Stimulated activated CD4-positive, alpha-beta T cell treated with anti-CD3 and anti-CD28 coated beads, Interleukin-12 subunit alpha, Interleukin-12 subunit beta, amount 100 ng/mL, for 48 hours (primary cell): ENCODE measurements at regions not wholly inside any gene's neighbourhood (a gene's known extent, or its start where the extent isn't known, plus 50 kb on each side); places are given as distances from the start of the nearest gene placed in this dataset.
"Not testable (repeated sequence)": the region's sequence is repeated elsewhere in the genome, so short reads cannot be mapped to it uniquely, and the experiment has no call there.

ENCODE experiments used
- DNase-seq, 3 donors: peaks; one replicate each; pipeline ENCODE4 v3.0.0-alpha.2; 2020; ENCODE audit warnings: low read depth in 2 of 3, low spot score in 1 of 3

GRCh38 chr15:60257591-60258159 lies 140.1 kb downstream of the ANXA2 start:
- DNase-seq = no peak

- no peak for DNase-seq
Observed at GRCh38 chr15:60259469-60259868, 138.3 kb downstream of the ANXA2 start.

GRCh38 chr15:60264088-60264487 lies 133.7 kb downstream of the ANXA2 start:
- no peak for DNase-seq

GRCh38 chr15:60264566-60264965 lies 133.2 kb downstream of the ANXA2 start:
- DNase-seq = no peak

GRCh38 chr15:60265057-60265456 lies 132.7 kb downstream of the ANXA2 start:
- DNase-seq = no peak

- DNase-seq = no peak
Observed at GRCh38 chr15:60272623-60273022, 125.2 kb downstream of the ANXA2 start.

GRCh38 chr15:60275624-60276023 lies 122.2 kb downstream of the ANXA2 start:
- DNase-seq = no peak

- DNase-seq = no peak
Observed at GRCh38 chr15:60278879-60279278, 118.9 kb downstream of the ANXA2 start.

- DNase-seq = no peak
Observed at GRCh38 chr15:60280259-60280658, 117.5 kb downstream of the ANXA2 start.

- no peak for DNase-seq
Observed at GRCh38 chr15:60283936-60284335, 113.8 kb downstream of the ANXA2 start.

- DNase-seq = not testable (repeated sequence)
Observed at GRCh38 chr15:60295901-60296300, 101.9 kb downstream of the ANXA2 start.

- DNase-seq = no peak
Observed at GRCh38 chr15:60297047-60297446, 100.7 kb downstream of the ANXA2 start.
